Jurkat, Clone E6-1 (cell line): ENCODE measurements at regions not wholly inside any gene's neighbourhood (a gene's known extent, or its start where the extent isn't known, plus 50 kb on each side); places are given as distances from the start of the nearest gene placed in this dataset.
"Not testable (repeated sequence)": the region's sequence is repeated elsewhere in the genome, so short reads cannot be mapped to it uniquely, and the experiment has no call there.

Experiments
- DNase-seq: peaks from one replicate; pipeline ENCODE4 v3.0.0-alpha.2; 2011; ENCODE audit warnings: low read depth, low spot score
- H3K4me3 ChIP-seq: 2 replicates; pipeline ENCODE4 v1.5.1; 2011; ENCODE audit warnings: mild to moderate bottlenecking, low read length, control low read depth, moderate library complexity

DNA sequence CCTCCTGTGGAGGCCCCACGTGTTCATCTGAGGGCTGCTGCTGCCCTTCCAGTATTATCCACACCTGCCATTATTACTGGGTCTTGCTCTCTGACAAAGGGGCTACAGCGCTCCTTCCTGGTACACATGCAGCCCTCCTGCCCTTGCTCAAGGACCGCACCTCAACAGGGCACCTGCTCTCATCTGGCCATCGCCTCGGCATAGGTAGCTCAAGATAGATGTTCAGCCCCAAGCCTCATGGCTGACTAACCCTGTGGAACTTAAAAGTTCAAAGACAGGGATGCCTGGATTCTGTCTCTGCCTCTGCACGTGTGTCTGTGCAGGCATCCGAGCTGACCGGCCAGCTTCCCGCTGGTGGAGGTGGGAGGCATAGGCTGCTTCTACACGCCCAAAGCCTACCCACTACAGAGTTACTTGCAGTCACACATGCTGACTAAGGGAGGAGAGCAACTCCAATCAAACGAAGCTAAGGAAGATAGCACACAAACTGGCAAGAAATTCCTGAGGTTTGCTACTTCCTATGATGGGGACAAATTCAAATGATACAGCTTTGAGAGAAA lies 152.5 kb upstream of the ATP10A start:
- DNase-seq = no peak
- no peak overlapping the region for H3K4me3 ChIP-seq

DNA sequence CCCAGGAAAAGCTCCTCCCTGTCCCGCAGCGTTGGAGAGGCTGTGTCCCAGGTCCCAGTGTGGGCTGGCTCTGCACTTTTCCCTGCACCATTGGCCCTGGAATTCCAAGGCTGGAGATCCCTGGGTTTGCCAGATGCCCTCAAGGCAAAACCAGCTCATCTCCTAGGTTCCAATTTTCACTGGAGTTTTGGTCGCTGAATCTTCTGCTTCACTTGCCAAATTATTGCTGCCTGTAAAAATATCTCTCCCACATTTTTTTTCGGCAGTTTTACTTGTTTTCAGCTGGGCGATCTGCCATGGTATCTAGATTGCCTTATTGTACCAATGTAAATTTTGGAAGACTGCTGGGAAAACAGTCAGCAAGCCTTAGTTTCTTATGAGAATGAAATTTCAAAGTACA lies 150.9 kb upstream of the ATP10A start:
- no peak for DNase-seq
- H3K4me3 ChIP-seq = no peak overlapping the region

DNA sequence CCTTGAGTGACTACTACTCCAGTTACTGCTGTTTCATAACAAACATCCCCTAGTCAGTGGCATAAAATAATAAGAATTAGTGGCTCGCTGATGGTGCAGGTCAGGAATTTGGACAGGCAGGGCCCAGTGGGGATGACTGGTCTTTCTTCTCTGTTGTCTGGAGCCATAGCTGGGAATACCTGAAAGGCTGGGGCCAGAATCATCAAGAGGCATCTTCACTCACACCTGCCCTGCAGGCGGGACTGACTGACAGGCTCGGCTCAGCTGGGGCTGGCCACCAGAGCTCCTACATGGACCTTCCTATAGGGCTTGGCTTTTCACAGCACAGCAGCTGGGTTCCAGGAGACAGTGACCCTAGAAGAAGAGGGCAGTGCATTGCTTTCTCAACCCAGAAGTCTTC lies 148.8 kb upstream of the ATP10A start:
- no peak for DNase-seq
- no peak overlapping the region for H3K4me3 ChIP-seq

DNA sequence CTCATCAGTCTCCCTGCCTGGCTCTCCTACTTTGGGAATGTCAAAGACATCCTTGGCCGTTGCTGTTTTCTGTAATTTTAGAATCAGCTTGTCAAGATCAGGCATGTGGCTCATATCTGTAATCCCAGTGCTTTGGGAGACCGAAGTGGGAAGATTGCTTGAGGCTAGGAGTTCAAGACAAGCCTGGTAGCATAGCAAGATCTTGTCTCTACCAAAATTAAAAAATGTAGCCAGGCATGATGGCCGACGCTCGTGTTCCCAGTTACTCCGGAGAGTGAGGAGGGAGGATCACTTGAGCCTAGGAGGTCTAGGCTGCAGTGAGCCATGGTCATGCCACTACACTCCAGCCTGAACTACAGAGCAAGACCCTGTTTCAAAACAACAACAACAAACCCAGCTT lies 144.0 kb upstream of the ATP10A start:
- no peak overlapping the region for H3K4me3 ChIP-seq
- DNase-seq = no peak

DNA sequence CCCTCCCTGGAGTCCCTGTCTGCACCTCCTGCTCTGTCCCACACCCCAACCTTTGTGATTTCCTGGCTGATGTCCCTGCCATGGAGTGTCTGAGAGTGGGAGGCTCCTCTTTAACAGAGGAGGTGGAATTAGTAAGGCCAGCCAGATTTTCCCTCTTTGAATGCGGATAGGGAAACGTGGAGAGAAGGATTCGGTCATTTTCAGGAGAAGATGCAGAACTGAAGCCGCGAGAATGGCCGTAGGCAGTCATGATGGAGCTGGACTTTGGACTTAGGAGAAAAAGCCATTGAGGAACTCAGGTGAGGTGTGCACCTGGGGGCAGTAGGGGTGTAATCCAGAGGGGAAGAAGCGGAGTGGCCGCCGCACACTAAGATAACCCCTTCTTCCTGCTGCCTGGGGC lies 138.1 kb upstream of the ATP10A start:
- H3K4me3 ChIP-seq = no peak overlapping the region
- no peak for DNase-seq

DNA sequence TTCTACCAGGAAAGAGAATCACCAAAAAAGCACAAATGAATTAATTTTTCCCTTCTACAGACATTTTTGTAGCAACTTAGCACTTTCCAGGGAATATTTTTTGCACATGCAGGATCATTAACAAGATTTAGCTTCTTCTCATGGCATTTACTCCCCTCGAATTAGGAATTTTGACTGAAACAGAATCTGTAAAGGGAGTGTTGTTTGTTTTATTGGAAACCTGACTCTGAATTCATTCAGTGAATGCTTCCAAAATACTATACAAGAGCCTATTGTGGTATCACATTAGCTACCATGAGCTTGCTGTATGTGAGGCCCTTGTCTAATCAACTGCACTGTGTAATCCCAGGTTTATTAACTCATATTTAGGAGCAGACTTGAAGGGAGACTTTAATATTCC lies 130.4 kb upstream of the ATP10A start:
- no peak overlapping the region for H3K4me3 ChIP-seq
- no peak for DNase-seq

DNA sequence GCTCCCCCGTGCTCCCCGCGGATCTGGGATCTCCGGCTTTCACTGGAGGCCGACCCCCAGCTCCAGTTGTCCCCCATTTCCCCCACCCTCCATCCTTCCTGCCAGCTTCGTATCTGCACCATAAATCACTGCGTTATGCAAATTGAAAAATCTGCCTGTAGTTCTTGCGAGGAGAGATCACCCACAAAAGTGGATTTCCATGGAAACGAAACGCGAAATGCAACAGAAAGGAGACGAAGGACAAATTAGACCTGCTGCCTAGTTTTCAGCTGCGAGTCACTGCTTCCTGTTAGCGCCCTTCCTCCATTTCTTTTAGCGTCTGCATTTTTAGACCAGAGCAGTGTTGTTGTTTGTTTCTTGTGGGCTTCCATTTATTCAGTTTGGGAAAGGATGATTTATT lies 127.1 kb upstream of the ATP10A start:
- no peak for DNase-seq
- no peak overlapping the region for H3K4me3 ChIP-seq

DNA sequence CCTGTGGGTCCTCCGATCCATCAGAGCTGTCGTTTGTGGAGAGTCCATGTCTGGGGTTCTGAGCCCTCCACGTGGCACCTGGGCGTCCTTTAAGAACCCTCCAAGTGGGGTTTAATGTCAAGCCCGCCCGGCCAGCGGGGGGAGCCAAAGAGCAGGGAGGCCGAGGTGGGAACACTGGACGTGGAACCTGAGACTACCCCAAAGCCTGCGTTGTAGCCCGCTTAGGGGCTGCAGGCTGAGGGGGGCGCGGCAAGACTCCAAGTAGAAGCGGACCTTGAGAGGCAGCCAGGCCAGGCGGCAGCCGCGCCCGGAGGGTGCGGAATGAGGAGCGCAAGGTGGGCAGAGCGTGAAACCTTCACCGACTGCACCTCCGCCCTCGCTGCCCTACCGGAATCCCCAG lies 126.2 kb upstream of the ATP10A start:
- no peak for DNase-seq

DNA sequence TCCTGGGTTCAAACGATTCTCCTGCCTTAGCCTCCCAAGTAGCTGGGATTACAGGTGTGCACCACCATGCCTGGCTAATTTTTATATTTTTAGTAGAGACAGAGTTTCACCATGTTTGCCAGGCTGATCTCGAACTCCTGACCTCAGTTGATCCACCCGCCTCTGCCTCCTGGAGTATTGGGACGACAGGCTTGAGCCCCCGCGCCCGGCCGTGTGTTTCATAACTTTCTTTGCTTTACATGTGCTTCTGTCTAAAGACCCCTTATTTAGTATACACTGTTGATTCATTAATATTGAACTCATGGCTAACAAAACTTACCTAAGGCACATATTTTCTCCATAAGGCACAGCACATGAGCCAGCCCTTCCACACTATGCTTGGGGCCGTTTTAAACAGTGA lies 125.6 kb upstream of the ATP10A start:
- not testable (repeated sequence) for H3K4me3 ChIP-seq, DNase-seq

More for the DNA sequence above, 126.2 kb upstream of the ATP10A start:
- no peak overlapping the region for H3K4me3 ChIP-seq

DNA sequence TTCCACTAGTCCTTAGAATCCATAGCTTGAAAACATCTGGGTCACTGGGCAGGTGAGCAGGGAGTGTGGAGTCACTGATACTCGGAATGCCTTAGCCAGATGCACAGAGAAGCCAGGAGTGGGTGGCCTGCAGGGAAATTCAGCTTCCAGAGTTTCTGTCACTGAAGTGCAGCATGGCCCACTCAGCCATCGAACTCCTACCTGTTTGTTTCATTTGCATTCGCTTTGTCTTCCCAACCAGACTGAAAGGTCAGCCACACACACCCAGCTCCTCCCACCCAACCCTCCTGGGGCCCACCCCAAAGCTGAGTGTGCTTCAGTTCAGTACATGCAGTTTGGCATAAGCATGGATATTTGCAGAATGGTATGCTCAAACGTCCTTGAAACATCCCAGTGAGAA lies 124.5 kb upstream of the ATP10A start:
- no peak overlapping the region for H3K4me3 ChIP-seq
- no peak for DNase-seq

DNA sequence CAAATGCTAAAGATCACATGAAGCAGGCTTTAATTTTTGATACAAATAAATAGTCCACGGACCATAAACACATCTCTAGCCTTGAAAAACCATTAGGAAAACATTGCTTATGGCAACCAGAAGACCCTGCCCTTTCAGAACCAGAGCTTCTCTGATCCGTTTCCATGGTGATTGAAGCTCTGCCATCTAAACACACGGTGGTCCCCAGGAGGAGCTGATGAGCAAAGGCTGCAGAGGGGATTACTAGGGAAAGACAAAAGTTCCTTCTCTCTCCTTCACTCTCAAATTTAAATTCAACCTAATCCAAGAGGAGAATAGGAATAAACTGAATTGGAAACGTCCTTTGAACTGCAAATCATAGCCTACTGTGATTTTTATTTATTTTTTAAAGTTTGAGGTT lies 122.0 kb upstream of the ATP10A start:
- no peak for DNase-seq
- H3K4me3 ChIP-seq = no peak overlapping the region

DNA sequence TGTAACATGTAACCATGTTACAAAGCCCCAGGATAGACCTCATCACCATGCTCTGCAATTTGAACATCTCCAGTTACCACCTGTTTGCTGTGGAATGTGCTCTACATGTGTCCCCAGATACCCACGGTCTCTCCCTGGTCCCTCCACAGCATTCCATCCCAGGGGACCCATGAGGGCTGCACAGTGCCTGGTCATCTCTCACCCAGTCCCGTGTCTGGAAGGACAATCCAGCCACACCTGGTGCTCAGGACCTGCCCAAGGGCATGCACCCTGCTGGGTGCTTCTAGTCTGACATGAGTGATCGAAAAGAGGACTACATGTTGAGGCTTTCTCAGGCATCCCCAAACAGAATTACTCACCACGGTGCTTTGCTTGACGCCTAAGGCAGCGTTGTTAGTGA lies 119.6 kb upstream of the ATP10A start:
- DNase-seq = no peak
- H3K4me3 ChIP-seq = no peak overlapping the region

DNA sequence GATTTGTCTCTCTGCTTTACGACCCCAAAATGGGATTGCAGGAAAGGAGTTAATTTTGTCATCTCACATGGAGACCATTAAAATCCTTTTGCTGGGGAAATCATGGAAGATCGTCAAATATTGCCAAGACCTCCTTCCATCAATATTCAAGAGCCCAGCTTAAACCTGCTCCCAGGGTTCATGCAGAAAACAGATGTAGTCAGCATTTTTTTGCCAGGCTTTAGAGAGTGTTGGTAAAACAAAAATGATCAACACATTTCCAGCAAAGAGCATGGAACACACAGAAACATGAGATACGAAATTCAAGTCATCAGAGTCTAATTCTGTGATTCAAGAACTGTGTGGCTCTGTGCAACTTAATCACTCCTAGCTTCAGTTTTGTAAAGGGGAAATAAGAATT lies 118.0 kb upstream of the ATP10A start:
- H3K4me3 ChIP-seq = no peak overlapping the region
- no peak for DNase-seq

DNA sequence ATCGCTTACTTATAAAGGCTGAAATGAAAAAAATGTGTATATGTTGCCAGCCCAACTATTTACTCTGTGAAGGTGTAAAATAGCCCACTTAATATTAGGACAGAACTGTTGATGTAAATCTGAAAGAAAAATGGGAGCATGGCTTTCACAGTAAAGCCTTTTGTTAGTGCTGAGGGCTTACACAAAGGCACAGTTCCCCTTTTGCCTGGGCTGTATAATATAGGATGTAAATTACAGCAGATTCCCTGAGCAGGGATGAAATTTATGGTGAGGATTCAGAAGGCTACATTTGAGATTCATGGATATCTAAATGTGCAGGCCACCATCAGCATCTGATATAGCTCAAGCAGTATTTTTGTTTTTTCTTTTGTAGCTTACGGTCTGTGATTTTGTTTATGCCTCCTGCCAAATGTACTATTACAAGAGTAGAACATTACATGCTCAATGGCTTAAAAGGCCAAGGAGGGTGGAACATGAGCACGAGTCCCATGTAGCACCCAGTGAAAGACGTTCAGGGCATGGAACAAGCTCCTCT lies 109.1 kb upstream of the ATP10A start:
- DNase-seq = no peak
- H3K4me3 ChIP-seq = no peak overlapping the region

DNA sequence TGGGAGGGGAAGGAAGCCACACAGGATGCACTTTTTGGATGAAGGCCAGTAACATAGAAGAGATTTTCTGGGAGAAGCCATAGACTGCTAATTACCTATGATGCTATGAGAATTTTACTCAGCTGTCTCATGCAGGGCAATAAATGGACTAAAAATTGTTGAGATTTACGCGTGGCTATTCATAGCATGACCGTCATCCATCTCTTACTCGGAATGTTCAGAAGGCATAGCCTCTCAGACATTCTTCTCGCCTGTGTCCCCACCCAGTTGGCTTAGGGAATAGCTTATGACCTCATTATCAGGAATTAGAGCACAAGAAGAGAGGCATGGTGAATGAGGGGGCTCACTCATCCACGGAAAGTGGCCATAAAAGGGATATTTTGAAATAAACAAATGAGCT lies 107.9 kb upstream of the ATP10A start:
- no peak for DNase-seq
- no peak overlapping the region for H3K4me3 ChIP-seq

DNA sequence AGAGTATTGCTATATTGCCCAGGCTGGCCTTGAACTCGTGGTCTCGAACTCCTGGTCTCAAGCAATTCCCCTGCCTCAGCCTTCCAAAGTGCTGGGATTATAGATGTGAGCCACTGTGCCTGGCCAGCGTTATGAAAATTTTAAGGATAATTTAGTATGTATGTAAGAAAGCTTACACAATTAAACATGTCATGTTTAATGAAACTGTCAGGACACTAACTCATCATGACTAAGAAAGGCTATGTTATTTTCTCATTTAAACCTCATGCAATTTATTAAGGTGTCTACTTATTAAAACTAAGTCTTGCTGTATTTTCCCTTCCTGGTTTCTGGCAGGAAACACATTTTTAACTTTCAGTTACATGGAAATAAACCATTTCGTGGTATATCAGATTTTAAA lies 106.8 kb upstream of the ATP10A start:
- no peak for DNase-seq
- no peak overlapping the region for H3K4me3 ChIP-seq

DNA sequence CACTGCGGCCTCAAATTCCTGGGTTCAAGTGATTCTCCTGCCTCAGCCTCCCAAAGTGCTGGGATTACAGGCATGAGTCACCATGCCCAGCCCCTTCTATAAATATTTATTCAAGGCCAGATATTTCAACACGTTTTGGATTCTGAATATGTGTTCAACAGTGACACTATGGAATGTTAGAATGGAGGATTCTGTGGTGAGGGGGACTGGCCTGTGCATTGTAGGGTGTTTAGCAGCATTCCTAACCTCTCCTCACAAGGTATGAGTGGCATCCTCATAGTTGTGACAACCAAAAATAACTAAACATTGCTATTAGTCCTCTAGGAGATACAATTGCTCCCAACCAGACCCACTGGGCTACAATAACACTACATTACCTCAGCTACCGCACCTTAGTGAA lies 104.0 kb upstream of the ATP10A start:
- no peak for DNase-seq
- H3K4me3 ChIP-seq = no peak overlapping the region

DNA sequence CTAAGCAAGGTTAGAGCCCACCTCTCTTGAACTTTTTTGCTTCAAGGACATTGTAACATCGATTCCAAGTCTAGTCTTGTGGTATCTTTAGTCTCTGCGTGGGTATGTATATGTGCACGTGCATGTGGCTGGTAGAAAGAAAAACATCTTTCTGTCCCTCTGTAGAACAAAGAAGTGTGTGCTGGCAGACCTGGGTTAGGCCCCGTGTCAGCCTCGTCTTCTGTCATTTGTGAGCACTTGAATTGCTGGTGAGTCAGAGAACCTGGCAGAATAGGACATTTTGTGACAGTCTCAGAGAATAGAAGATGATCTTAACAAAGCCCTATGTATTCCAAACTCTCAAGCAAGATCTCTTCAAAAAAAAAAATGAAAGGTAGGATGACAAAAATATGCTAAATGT lies 102.2 kb upstream of the ATP10A start:
- H3K4me3 ChIP-seq = no peak overlapping the region
- DNase-seq = no peak

DNA sequence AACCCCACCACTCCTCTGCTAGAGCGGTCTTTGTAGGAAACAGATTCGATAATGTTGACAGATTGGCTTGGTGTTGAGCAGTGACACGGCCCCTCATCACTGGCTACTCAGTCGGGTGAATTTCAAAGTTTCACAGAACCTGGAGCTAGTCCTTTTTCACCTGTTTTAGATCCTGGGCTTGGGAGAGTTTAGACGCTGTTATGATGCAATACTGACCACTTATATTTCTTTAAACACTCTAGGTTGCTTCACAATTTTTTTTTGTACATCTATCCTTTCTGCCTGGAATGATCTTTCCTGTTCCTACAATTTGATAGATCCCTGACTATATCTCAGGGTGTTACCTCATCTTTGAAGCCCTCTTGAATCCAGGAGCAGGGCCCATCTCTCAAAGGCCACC lies 97.1 kb upstream of the ATP10A start:
- no peak overlapping the region for H3K4me3 ChIP-seq
- no peak for DNase-seq

DNA sequence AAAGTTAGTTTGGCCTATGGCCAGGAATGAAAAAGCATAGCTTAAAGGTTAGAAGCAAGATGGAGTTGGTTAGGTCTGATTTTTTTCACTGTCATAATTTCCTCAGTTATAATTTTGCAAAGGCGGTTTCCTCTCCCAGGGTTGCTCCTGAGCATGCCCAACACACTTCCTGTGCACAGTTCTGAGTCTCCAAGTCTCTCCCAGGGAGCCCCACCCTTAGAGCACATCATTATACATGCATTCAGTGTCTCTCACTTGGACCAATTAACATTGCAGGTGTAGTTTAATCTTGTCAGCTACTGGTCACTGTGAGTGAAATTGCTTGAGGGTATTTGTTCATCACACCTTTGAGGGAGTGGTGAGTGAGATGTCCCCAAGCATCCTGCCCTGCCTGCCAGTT lies 96.0 kb upstream of the ATP10A start:
- no peak for DNase-seq

DNA sequence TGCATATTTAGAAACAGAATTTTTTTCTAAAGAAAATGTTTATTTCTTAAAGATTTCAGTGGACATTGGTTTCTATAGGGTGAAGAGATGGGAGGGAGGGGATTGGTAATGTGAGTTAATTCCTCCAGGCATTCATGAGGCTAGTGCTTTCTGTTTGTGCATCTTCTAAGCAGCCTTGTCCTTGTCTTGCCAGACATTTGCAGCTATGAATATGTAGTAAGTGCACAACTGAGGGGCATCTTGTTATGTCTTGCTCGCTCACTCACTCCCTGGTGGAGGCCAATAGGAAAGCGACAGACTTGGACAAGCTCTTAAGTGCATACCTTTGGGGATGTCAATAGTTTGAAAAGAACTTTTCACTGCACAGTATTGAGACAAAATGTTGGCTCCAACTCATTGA lies 92.5 kb upstream of the ATP10A start:
- DNase-seq = no peak
- H3K4me3 ChIP-seq = no peak overlapping the region

More for the DNA sequence above, 96.0 kb upstream of the ATP10A start:
- H3K4me3 ChIP-seq = no peak overlapping the region

DNA sequence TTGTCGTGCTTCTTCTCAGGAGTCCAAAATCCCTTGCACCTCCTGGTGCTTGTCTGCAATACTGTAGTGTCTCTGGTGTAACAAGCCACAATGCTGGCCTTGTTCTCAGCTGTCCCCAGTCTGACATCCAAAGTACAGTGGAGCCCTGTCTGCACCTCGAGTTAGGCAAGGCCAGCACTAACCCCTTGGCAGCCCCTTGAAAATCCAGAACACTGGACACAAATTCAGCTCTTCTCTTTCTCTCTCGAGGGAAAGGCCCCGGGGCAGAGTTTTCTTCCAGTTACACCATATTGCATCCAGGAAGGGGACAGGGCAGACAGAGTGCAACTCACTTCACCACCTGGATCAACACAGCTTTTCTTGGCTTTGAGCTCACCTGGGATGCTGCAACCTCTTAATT lies 91.3 kb upstream of the ATP10A start:
- no peak for DNase-seq
- no peak overlapping the region for H3K4me3 ChIP-seq
